SU-DHL-6 (cell line): ENCODE measurements at regions not wholly inside any gene's neighbourhood (a gene's known extent, or its start where the extent isn't known, plus 50 kb on each side); places are given as distances from the start of the nearest gene placed in this dataset.

Experiments used
- H2AFZ ChIP-seq: fragments of 200-600 bp; sonication (generic); 2 replicates; pipeline ENCODE4 v1.6.1; 2014; ENCODE audit warnings: low read depth, mild to moderate bottlenecking, moderate library complexity, mixed read lengths, antibody characterized with exemption, low read length; ENCODE audit not compliant: severe bottlenecking
- H3F3A ChIP-seq: fragments of 200-600 bp; shearing (Covaris generic); 2 replicates; pipeline ENCODE4 v1.6.0; 2016; ENCODE audit warnings: antibody characterized with exemption, mild to moderate bottlenecking; ENCODE audit not compliant: insufficient read depth
- H3K27ac ChIP-seq: fragments of 200-600 bp; sonication (generic); 2 replicates; pipeline ENCODE4 v1.5.1; 2016; ENCODE audit warnings: low read depth, mild to moderate bottlenecking, low read length, moderate library complexity, mixed read lengths
- H3K27me3 ChIP-seq: fragments of 200-600 bp; sonication (generic), shearing (Covaris generic); 2 replicates; pipeline ENCODE4 v1.6.0; 2014; ENCODE audit warnings: mild to moderate bottlenecking, low read length
- H3K36me3 ChIP-seq: fragments of 200-600 bp; sonication (generic); 2 replicates; pipeline ENCODE4 v1.6.1; 2014; ENCODE audit warnings: mild to moderate bottlenecking, low read length, mixed read lengths
- H3K4me2 ChIP-seq: fragments of 300-600, 200-600 bp; shearing (Covaris generic), sonication (generic); 2 replicates; pipeline ENCODE4 v1.6.0; 2014; ENCODE audit warnings: low read length, low read depth, mild to moderate bottlenecking; ENCODE audit not compliant: poor library complexity, severe bottlenecking
- H3K4me3 ChIP-seq: fragments of 200-600 bp; sonication (generic); 2 replicates; pipeline ENCODE4 v1.5.1; 2014; ENCODE audit warnings: antibody characterized with exemption, low read length, mild to moderate bottlenecking, mixed read lengths; ENCODE audit not compliant: insufficient read depth, poor library complexity, severe bottlenecking
- H3K79me2 ChIP-seq: fragments of 200-600 bp; sonication (generic); 2 replicates; pipeline ENCODE4 v1.6.1; 2014; ENCODE audit warnings: mild to moderate bottlenecking, low read length, moderate library complexity; ENCODE audit not compliant: insufficient read depth
- H3K9ac ChIP-seq: fragments of 200-600 bp; sonication (generic); 2 replicates; pipeline ENCODE4 v1.7.0; 2014; ENCODE audit warnings: mild to moderate bottlenecking, low read length
- H3K9me2 ChIP-seq: fragments of 200-600 bp; sonication (generic); replicated peaks from 2 replicates; pipeline ENCODE4 v1.6.1; 2014; ENCODE audit warnings: low read length; ENCODE audit not compliant: insufficient read depth
- H3K9me3 ChIP-seq: fragments of 200-600 bp; sonication (generic); 2 replicates; pipeline ENCODE4 v1.6.1; 2014; ENCODE audit warnings: low read length, mixed read lengths; ENCODE audit not compliant: insufficient read depth
- H4K20me1 ChIP-seq: fragments of 200-600 bp; sonication (generic); 2 replicates; pipeline ENCODE4 v1.6.1; 2014; ENCODE audit warnings: low read depth, mild to moderate bottlenecking, antibody characterized with exemption, low read length, moderate library complexity, mixed read lengths
- EZH2phosphoT487 ChIP-seq: fragments of 200-600 bp; sonication (generic), shearing (Covaris generic); conservative IDR thresholded peaks from 2 replicates; pipeline ENCODE4 v1.6.1; 2018; ENCODE audit warnings: mild to moderate bottlenecking, antibody characterized with exemption, low read length, moderate library complexity, mixed read lengths
- TF ChIP-seq, protein P1 (sequence below): fragments of 200-600 bp; sonication (generic); IDR thresholded peaks from one replicate; pipeline ENCODE4 v1.5.1; 2017; ENCODE audit warnings: antibody characterized with exemption, mild to moderate bottlenecking, low read length, moderate library complexity; ENCODE audit not compliant: insufficient read depth, poor library complexity, severe bottlenecking

DNA sequence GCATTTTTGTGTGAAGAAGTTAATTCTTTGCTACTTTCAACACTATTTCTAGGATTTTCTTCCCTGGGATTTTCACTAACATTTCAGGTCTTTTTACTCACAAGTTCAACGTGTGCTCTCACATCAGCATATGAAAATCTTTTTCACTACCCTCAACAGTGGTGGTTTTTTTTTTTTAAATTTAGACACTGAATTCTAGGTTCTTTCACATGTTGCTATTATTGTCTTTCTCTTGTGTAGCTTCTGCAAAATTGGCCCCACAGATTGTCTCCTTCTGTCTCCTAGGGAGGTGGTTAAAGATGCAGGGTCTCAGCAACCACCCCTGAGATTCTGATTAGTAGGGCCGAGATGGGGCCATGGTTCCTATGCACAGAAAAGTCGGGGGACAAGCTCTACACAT is 165.0 kb upstream of the GPR26 start:
- no peaks in the 10 kb centered on the region for H3K79me2 ChIP-seq
- no peaks in the 10 kb centered on the region for H3K9me2 ChIP-seq
- no peaks in the 10 kb centered on the region for H4K20me1 ChIP-seq
- H3K27me3 ChIP-seq: no peaks in the 10 kb centered on the region
- TF ChIP-seq EZH2phosphoT487: no peak
- TF ChIP-seq, protein P1, sequence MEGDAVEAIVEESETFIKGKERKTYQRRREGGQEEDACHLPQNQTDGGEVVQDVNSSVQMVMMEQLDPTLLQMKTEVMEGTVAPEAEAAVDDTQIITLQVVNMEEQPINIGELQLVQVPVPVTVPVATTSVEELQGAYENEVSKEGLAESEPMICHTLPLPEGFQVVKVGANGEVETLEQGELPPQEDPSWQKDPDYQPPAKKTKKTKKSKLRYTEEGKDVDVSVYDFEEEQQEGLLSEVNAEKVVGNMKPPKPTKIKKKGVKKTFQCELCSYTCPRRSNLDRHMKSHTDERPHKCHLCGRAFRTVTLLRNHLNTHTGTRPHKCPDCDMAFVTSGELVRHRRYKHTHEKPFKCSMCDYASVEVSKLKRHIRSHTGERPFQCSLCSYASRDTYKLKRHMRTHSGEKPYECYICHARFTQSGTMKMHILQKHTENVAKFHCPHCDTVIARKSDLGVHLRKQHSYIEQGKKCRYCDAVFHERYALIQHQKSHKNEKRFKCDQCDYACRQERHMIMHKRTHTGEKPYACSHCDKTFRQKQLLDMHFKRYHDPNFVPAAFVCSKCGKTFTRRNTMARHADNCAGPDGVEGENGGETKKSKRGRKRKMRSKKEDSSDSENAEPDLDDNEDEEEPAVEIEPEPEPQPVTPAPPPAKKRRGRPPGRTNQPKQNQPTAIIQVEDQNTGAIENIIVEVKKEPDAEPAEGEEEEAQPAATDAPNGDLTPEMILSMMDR: no peak
- H3K9ac ChIP-seq: no peak overlapping the region
- H3K9me3 ChIP-seq: no peaks in the 10 kb centered on the region
- no peak overlapping the region for H3K4me3 ChIP-seq
- H3K36me3 ChIP-seq: no peaks in the 10 kb centered on the region
- no peaks in the 10 kb centered on the region for H3F3A ChIP-seq
- no peak overlapping the region for H2AFZ ChIP-seq
- no peak overlapping the region for H3K4me2 ChIP-seq
- H3K27ac ChIP-seq: no peak overlapping the region

DNA sequence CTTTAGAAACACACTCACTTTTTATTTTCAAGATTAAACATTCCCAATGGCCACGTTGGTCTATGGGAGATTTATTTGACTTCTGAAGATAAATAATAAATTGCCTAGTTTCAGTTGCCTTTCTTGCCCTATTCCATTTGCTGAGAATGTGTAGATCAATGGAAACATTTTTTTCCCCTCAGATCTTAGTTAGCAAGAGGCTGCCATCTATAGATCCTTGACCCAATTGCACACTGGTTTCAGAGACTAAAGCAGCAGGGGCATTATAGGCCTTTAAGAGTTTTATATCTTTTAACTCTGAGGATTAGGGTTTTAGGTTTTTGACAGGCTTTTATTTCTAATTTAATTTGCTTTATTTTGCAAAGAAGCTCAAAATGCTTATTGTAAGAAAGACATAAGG is 163.2 kb upstream of the GPR26 start:
- Histone ChIP-seq H2AFZ (no peak overlapping the region), H3K9me3 (no peaks in the 10 kb centered on the region), H3K4me3 (no peak overlapping the region), H3F3A (no peaks in the 10 kb centered on the region), H3K9ac (no peak overlapping the region), H3K27me3 (no peaks in the 10 kb centered on the region), H4K20me1 (no peaks in the 10 kb centered on the region), H3K9me2 (no peaks in the 10 kb centered on the region), H3K79me2 (no peaks in the 10 kb centered on the region), H3K4me2 (no peak overlapping the region), H3K27ac (no peak overlapping the region), H3K36me3 (no peaks in the 10 kb centered on the region)
- TF ChIP-seq, protein P1: no peak
- TF ChIP-seq EZH2phosphoT487: no peak

DNA sequence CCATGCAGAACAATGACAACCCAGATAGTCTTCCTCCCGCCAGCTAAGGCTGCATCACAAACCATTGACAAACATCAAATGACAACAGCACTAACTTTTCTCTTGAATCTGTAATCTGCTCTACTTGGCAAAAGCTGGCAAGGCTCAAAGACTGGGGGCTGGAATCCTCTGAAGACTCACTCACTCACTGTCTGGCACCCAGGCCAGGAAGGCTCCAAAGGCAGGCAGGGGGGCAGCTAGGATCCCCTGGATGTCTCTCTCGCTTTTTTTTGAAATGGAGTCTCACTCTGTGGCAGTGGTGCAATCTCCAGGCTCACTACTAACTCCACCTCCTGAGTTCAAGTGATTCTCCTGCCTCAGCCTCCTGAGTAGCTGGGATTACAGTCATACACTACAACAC is 159.7 kb upstream of the GPR26 start:
- Histone ChIP-seq H3K9me3 (no peaks in the 10 kb centered on the region), H2AFZ (no peak overlapping the region), H3K4me2 (no peak overlapping the region), H3K4me3 (no peak overlapping the region), H3K27me3 (no peaks in the 10 kb centered on the region), H3K27ac (no peak overlapping the region), H3K9ac (no peak overlapping the region), H3K36me3 (no peaks in the 10 kb centered on the region), H3K9me2 (no peaks in the 10 kb centered on the region), H3F3A (no peaks in the 10 kb centered on the region), H4K20me1 (no peaks in the 10 kb centered on the region), H3K79me2 (no peaks in the 10 kb centered on the region)
- TF ChIP-seq, protein P1: no peak
- TF ChIP-seq EZH2phosphoT487: no peak

DNA sequence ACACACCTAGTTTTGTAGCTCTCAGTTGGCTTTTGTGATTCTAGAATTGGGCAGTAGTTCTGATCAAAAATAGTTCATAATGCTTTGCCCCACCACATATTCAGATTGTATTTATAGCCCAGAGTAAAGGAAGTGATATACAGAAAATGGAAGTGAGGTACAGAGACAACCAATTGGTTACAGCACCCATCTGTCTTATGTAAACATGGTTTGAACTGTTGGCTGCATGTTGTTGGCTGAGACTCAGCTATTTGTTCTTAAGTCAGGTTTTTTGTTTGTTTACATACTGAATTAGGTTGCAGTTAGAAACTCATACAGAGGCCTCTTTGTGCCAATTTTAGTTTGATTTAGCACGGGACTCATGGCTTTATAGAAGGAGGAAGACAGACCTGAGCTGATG is 158.9 kb upstream of the GPR26 start:
- H3K9me3 ChIP-seq: no peaks in the 10 kb centered on the region
- no peaks in the 10 kb centered on the region for H4K20me1 ChIP-seq
- no peaks in the 10 kb centered on the region for H3K79me2 ChIP-seq
- TF ChIP-seq, protein P1: no peak
- TF ChIP-seq EZH2phosphoT487: no peak
- no peak overlapping the region for H3K4me2 ChIP-seq
- H3K9me2 ChIP-seq: no peaks in the 10 kb centered on the region
- H3K36me3 ChIP-seq: no peaks in the 10 kb centered on the region
- no peaks in the 10 kb centered on the region for H3K27me3 ChIP-seq
- H3F3A ChIP-seq: no peaks in the 10 kb centered on the region
- H3K27ac ChIP-seq: no peak overlapping the region
- no peak overlapping the region for H3K4me3 ChIP-seq
- H3K9ac ChIP-seq: no peak overlapping the region
- H2AFZ ChIP-seq: no peak overlapping the region
